GM12878 (cell line): ENCODE measurements at regions not wholly inside any gene's neighbourhood (a gene's known extent, or its start where the extent isn't known, plus 50 kb on each side); places are given as distances from the start of the nearest gene placed in this dataset.
"Not testable (repeated sequence)": the region's sequence is repeated elsewhere in the genome, so short reads cannot be mapped to it uniquely, and the experiment has no call there.

Source experiments
- ATAC-seq: fragments of 200-7000 bp; cut with Tn5 transposase; 3 replicates; pipeline ENCODE4 v1.9.1; 2020; ENCODE audit warnings: mild to moderate bottlenecking, moderate library complexity
- BruUV-seq: library from RNA; stranded (reverse); fragments of 400-500 nt; replicated peaks from 2 replicates; lab custom pipeline; 2021; lab: Mats Ljungman, UMichigan
- CTCF ChIA-PET: fragments of 300-600 bp; sonication (Branson Sonifier 250); formaldehyde crosslinking; extraction: SDS; loops from one replicate; lab custom pipeline; 2021; ENCODE audit warnings: inconsistent platforms; lab: Yijun Ruan, JAX
- POLR2A ChIA-PET: fragments of 350-600 bp; formaldehyde crosslinking; extraction: SDS; loops from one replicate; lab custom pipeline; 2021; ENCODE audit warnings: inconsistent platforms; lab: Charles Lee
- RAD21 ChIA-PET: fragments of 300-600 bp; sonication (Branson Sonifier 250); formaldehyde crosslinking; loops from one replicate; lab custom pipeline; 2023; ENCODE audit warnings: antibody characterized with exemption; ENCODE audit not compliant: unreplicated experiment; lab: Charles Lee
- SMC1A ChIA-PET: fragments of 300-600 bp; sonication (Branson Sonifier 250); formaldehyde crosslinking; loops from one replicate; lab custom pipeline; 2023; ENCODE audit not compliant: unreplicated experiment, uncharacterized antibody; lab: Charles Lee
- DNase-seq: peaks from one replicate; pipeline ENCODE4 v3.0.0-alpha.2; 2011; ENCODE audit warnings: low read depth, low spot score
- FAIRE-seq: peaks from 3 replicates; lab custom pipeline; 2011; peaks lifted over from hg19 to GRCh38; lab: Jason Lieb, UNC
- H2AFZ ChIP-seq: 2 replicates; pipeline ENCODE4 v1.6.0; 2011; ENCODE audit warnings: low read depth, low read length, control low read depth; ENCODE audit not compliant: control insufficient read depth
- H3K27ac ChIP-seq: 2 replicates; pipeline ENCODE4 v1.5.1; 2011; ENCODE audit warnings: control low read depth; ENCODE audit not compliant: control insufficient read depth, insufficient read depth
- H3K27me3 ChIP-seq, 2 experiments: replicated peaks in 1 of 2; 2 replicates each; pipeline versions ENCODE4 v1.6.0 to v1.6.1; 2011; ENCODE audit warnings: low read length in 1 of 2; ENCODE audit not compliant: control insufficient read depth in 2 of 2, insufficient read depth in 2 of 2
- H3K36me3 ChIP-seq, 2 experiments: 2 replicates each; pipeline ENCODE4 v1.5.1; 2011; ENCODE audit warnings: low read length in 1 of 2; ENCODE audit not compliant: control insufficient read depth in 2 of 2, insufficient read depth in 2 of 2
- H3K4me1 ChIP-seq: 2 replicates; pipeline ENCODE4 v1.6.1; 2011; ENCODE audit warnings: mild to moderate bottlenecking, low read length, moderate library complexity, mixed read lengths; ENCODE audit not compliant: control insufficient read depth, insufficient read depth
- H3K4me2 ChIP-seq: 2 replicates; pipeline ENCODE4 v1.6.0; 2011; ENCODE audit warnings: control low read depth; ENCODE audit not compliant: control insufficient read depth, insufficient read depth
- H3K4me3 ChIP-seq: fragments of 200-600 bp; sonication (generic); 2 replicates; pipeline ENCODE4 v1.5.1; 2016
- H3K79me2 ChIP-seq: 2 replicates; pipeline ENCODE4 v1.6.0; 2011; ENCODE audit warnings: low read length; ENCODE audit not compliant: control insufficient read depth, insufficient read depth
- H3K9ac ChIP-seq: 2 replicates; pipeline ENCODE4 v1.8.0; 2011; ENCODE audit warnings: low read length, control low read depth, mixed read lengths; ENCODE audit not compliant: control insufficient read depth, insufficient read depth
- H3K9me3 ChIP-seq: replicated peaks from 3 replicates; pipeline ENCODE4 v1.5.1; 2011; ENCODE audit warnings: mild to moderate bottlenecking, low read length; ENCODE audit not compliant: control insufficient read depth, insufficient read depth
- H4K20me1 ChIP-seq: 2 replicates; pipeline ENCODE4 v1.6.0; 2011; ENCODE audit not compliant: control insufficient read depth, insufficient read depth
- WGBS: methylation state at CpG from one replicate; pipeline ENCODE4 v1.1.6; 2016; ENCODE audit warnings: low lambda C conversion rate; ENCODE audit not compliant: insufficient replicate concordance, insufficient coverage; ENCODE audit errors: missing lambda C conversion rate; 5-methylcytosine and 5-hydroxymethylcytosine counted together
- in situ Hi-C: fragments of 300-500 bp; cut with MboI; formaldehyde crosslinking; loops from 9 replicates; pipeline ENCODE4 v1.14.3; 2018; ENCODE audit warnings: mixed read lengths
- intact Hi-C: fragments of 100-400 bp; cut with micrococcal nuclease; formaldehyde crosslinking; loops from one replicate; pipeline ENCODE4 v1.14.2; 2022; ENCODE audit not compliant: unreplicated experiment
- small RNA-seq: library from RNA; depleted of rRNA; stranded (forward); fragments of <200 nt; gene quantifications from one replicate; pipeline ENCODE3, GENCODE V24; 2014

DNA sequence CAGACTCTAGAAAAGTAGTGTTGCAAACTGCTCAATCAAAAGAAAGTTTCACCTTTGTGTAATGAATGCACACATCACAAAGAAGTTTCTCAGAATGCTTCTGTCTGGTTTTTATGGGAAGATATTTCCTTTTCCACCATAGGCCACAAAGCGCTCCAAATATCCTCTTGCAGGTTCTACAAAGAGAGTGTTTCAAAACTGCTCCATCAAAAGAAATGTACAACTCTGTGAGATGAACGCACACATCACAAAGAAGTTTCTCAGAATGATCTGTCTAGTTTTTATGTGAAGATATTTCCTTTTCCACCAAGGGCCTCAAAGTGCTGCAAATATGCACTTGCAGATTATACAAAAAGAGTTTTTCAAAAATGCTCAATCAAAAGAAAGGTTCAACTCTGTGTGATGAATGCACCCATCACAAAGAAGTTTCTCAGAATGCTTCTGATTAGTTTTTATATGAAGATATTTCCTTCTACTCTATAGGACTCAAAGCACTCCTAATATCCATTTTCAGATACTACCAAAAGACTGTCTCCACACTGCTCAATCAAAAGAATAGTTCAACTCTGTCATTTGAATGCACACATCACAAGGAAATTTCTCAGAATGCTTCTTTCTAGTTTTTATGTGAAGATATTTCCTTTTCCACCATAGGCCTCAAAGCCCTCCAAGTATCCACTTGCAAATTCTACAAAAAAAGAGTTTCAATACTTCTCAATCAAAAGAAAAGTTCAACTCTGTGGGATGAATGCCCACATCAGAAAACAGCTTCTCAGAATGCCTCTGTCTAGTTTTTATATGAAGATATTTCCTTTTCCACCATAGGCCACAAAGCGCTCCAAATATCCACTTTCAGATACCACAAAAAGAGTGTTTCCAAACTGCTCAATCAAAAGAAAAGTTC, 1371.9 kb upstream of the DEFB115 start:
- CTCF ChIA-PET, FAIRE-seq, H4K20me1 ChIP-seq, H3K9ac ChIP-seq, H3K4me3 ChIP-seq, H3K4me2 ChIP-seq, H3K36me3 ChIP-seq, H3K79me2 ChIP-seq, H3K27ac ChIP-seq, H2AFZ ChIP-seq, RAD21 ChIA-PET, POLR2A ChIA-PET, H3K9me3 ChIP-seq, BruUV-seq, H3K4me1 ChIP-seq, SMC1A ChIA-PET, ATAC-seq, H3K27me3 ChIP-seq, intact Hi-C loops, DNase-seq: not testable (repeated sequence)
- in situ Hi-C loops = loop anchor here (25.0 kb wide), 1 partner anchor 673 kb away; no protein-coding TSS in a partner anchor
- WGBS = 11% methylated on average over 2 of the region's 3 CpGs

GRCh38 chr20:29891555-29891954, 1365.9 kb upstream of the DEFB115 start:
- RAD21 ChIA-PET, H3K9me3 ChIP-seq, intact Hi-C loops, BruUV-seq, H3K4me2 ChIP-seq, H2AFZ ChIP-seq, H3K27ac ChIP-seq, DNase-seq, H3K27me3 ChIP-seq, H3K4me3 ChIP-seq, H3K4me1 ChIP-seq, FAIRE-seq, ATAC-seq, H3K79me2 ChIP-seq, H3K36me3 ChIP-seq, H4K20me1 ChIP-seq, POLR2A ChIA-PET, H3K9ac ChIP-seq, CTCF ChIA-PET, SMC1A ChIA-PET: not testable (repeated sequence)
- in situ Hi-C loops = loop anchor here (25.0 kb wide), 1 partner anchor 679 kb away; no protein-coding TSS in a partner anchor
- 59% methylated on average over 5 of the region's 5 CpGs for WGBS

Small RNAs in the stretch of these regions (small RNA-seq; reads per million reads assigned to genes)
- 0.16 reads per million for gene RF00002
